HG03354 (cell line): ENCODE measurements at regions not wholly inside any gene's neighbourhood (a gene's known extent, or its start where the extent isn't known, plus 50 kb on each side); places are given as distances from the start of the nearest gene placed in this dataset.
A peak's percentile ranks its signal among the peaks of the same experiment; 100 is the strongest.
"Not testable (repeated sequence)": the region's sequence is repeated elsewhere in the genome, so short reads cannot be mapped to it uniquely, and the experiment has no call there.

Experiments
- ATAC-seq: cut with Tn5 transposase; IDR thresholded peaks from one replicate; pipeline ENCODE4 v1.9.1; 2021; ENCODE audit warnings: mild to moderate bottlenecking; ENCODE audit not compliant: unreplicated experiment, poor library complexity, severe bottlenecking

DNA sequence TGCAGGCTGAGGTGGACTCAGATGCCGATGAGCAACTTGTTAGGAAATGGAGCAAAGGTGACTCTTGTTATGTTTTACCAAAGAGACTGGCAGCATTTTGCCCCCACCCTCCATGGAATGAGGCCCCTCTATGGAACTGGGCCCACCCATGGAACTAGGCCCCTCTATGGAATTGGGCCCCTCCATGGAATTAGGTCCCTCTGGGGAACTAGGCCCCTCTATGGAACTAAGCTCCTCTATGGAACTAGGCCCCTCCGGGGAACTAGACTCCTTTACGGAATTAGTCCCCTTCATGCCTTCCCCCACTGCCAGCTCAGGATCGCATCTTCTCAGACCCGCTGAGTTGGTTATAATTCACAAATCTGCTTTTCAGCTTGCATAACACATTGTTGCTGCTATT is 144.9 kb downstream of the THBS2 start:
- no peak for ATAC-seq

- ATAC-seq: no peak
Observed at GRCh38 chr6:169106176-169106575, 147.5 kb downstream of the THBS2 start.

GRCh38 chr6:169101981-169102380 is 151.7 kb downstream of the THBS2 start:
- ATAC-seq: no peak

DNA sequence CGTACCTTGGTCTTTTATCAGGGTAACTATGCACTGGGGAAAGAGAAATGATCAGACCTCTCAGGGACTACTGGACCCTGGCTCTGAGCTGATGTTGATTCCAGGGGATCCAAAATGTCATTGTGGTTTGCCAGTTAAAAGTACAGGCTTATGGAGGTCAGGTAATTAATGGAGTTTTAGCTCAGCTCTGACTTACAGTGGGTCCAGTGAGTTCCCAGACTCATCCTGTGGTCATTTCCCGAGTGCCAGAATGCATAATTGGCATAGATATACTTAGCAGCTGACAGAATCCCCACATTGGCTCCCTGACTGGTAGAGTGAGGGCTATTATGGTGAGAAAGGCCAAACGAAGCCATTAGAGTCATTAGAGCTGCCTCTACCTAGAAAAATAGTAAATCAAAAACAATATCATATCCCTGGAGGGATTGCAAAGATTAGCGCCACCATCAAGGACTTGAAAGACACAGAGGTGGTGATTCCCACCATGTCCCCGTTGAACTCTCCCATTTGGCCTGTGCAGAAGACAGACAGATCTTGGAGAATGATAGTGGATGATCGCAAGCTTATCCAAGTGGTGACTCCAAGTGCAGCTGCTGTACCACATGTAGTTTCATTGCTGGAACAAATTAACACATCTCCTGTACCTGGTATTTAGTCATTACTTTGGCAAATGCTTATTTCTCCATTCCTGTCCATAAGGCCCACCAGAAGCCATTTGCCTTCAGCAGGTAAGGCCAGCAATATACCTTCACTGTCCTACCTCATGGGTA is 152.4 kb downstream of the THBS2 start:
- ATAC-seq: no peak

GRCh38 chr6:169099411-169100202 is 154.0 kb downstream of the THBS2 start:
- ATAC-seq: no peak

- not testable (repeated sequence) for ATAC-seq
Observed at GRCh38 chr6:169098651-169099050, 155.0 kb downstream of the THBS2 start.

- no peak for ATAC-seq
Observed at GRCh38 chr6:169098116-169098515, 155.5 kb downstream of the THBS2 start.

GRCh38 chr6:169097381-169097959 is 156.2 kb downstream of the THBS2 start:
- no peak for ATAC-seq

DNA sequence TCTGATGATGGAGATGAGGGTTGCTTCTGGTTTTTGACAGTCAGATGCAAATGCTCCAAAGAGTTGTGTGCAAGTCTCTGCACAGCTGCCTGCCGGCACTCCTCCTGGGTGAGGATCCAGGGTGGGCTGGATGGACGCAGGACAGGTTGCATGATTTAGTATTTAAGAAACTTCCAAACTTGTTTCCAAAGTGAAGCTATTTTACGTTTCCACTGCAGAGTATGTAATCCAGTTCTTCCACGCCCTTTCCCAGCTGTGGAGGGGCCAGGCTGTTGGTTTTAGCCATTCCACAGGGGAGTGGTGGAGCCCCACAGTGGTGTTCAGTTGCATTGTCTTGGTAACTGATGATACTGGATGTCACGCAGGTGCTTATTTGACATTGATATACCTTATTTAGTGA is 157.3 kb downstream of the THBS2 start:
- no peak for ATAC-seq

GRCh38 chr6:169095153-169095552 is 158.5 kb downstream of the THBS2 start:
- ATAC-seq: no peak

DNA sequence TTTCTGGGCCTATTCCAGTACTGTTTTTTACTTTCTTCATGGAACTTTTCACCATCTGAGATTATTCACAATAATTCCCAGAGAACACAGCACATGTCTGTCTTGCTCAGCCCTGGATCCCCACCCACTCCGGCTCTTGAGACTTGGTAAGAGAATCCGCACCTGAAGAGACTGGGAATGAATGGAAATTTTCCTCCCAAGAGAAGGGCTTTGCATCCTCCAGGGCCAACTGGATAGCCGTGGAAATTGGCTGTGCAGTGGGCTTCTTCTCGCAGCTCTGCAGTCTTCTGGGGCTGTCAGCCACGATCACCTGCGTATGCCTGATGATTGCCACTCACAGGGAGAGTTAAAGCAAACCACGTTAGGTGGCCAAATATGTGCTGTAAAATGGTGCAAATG is 159.1 kb downstream of the THBS2 start:
- no peak for ATAC-seq

GRCh38 chr6:169093770-169094551 is 159.7 kb downstream of the THBS2 start:
- ATAC-seq: no peak

GRCh38 chr6:169093066-169093723 is 160.5 kb downstream of the THBS2 start:
- ATAC-seq: no peak

- peak; percentile 77 for ATAC-seq
Observed at GRCh38 chr6:169092375-169092774, 161.3 kb downstream of the THBS2 start.

- not testable (repeated sequence) for ATAC-seq
Observed at GRCh38 chr6:169090514-169091127, 163.0 kb downstream of the THBS2 start.

DNA sequence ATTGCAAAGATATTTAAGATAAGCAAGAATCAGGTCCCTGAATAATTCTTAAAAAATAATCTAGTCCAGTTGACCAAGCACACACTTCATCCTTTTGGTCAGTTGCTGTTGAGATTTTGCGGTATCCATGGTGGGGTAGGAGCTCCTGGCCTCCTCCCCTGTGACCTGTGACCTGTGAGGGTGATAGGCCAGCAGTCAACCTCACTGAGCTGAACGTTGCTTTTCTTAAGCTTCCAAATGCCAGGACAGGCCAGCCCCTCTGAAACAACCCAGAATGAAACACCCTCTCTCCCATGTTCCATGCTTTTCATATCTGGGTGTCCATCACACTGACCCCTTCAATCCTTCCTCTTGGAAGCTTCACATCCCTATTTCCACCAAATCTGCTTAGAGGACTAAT is 164.9 kb downstream of the THBS2 start:
- no peak for ATAC-seq

DNA sequence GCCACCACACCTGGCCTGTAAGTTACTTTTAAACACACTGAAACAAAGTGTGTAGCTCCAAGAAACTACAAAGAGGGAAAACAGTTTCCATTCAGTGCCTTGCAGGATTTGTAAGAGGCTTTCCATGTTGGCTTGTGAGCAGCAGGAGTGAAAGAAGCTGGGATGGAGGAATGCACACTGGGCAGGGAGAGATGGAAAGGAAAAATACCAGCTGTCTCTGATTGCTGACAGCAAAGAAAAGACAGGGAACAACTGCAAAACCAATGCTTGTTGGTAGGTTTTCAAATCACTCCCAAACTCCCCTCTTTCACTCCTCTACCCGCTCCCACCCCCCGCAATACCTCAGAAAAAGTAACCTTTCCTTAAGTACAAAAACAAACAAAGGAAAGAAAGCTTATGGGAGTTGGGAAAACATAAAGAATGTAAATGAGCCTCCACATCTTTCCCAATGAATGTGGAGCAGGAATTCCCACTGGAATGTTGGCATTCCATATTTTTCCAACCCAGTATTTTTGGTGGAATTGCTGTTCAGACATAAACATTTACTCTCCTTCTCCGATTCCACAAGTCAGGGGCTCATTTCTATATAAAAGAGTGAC is 166.1 kb downstream of the THBS2 start:
- ATAC-seq: no peak

- not testable (repeated sequence) for ATAC-seq
Observed at GRCh38 chr6:169086616-169087015, 167.0 kb downstream of the THBS2 start.

DNA sequence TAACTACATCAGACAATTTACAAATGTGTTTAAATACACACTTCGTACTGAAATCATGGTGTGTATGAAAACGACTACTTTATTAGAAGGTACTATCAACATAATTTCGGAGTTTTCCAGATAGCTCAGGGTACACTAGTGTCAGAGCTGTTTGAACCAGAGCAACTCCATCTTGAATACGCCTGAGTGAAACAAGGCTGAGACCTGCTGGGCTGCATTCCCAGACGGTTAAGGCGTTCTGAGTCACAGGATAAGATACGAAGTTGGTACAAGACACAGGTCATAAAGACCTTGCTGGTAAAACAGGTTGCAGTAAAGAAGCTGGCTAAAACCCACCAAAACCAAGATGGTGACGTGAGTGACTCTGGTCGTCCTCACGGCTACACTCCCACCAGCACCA is 167.6 kb downstream of the THBS2 start:
- no peak for ATAC-seq
